GM12878 (cell line): ENCODE measurements at regions not wholly inside any gene's neighbourhood (a gene's known extent, or its start where the extent isn't known, plus 50 kb on each side); places are given as distances from the start of the nearest gene placed in this dataset.

Source experiments
- BACH1 ChIP-seq: fragments of 450-650 bp; IDR thresholded peaks from 2 replicates; pipeline ENCODE4 v1.6.1; 2017; ENCODE audit warnings: mild to moderate bottlenecking, borderline replicate concordance
- NR2C2 ChIP-seq: IDR thresholded peaks from 2 replicates; pipeline ENCODE4 v1.6.1; 2011; ENCODE audit warnings: borderline replicate concordance, low read depth; ENCODE audit not compliant: control insufficient read depth, insufficient read length
- TF ChIP-seq, protein P1 (sequence below), 3 experiments: IDR thresholded peaks in 2 of 3; conservative IDR thresholded peaks in 1 of 3; 2 replicates each; pipeline ENCODE4 v1.5.1; 2011; ENCODE audit warnings: low read depth in 3 of 3, low read length in 3 of 3, mild to moderate bottlenecking in 3 of 3, control low read depth in 2 of 3, moderate library complexity in 2 of 3, inconsistent platforms in 1 of 3, mixed read lengths in 1 of 3; ENCODE audit not compliant: control insufficient read depth in 2 of 3, insufficient read depth in 1 of 3; ENCODE audit errors: extremely low read depth in 1 of 3

DNA sequence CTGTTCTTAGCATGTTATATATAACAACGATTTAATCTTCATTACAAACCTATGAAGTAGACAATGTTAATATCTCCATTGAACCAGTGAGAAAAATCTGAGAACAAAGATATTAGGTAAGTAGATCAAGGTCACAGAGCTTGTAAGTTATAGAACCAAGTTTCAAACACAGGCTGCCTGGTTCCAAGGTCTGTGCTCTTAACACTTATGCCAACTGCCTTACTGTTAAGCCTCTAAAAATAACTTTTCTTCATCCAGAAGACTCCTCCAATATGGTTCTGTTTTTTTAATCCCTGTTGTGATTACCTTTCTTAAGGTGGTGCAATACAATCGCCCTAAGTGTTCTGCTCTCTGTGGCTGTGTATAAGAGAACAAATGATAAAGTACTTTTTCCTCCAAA is 282.0 kb upstream of the GRID2 start:
- TF ChIP-seq, protein P1, sequence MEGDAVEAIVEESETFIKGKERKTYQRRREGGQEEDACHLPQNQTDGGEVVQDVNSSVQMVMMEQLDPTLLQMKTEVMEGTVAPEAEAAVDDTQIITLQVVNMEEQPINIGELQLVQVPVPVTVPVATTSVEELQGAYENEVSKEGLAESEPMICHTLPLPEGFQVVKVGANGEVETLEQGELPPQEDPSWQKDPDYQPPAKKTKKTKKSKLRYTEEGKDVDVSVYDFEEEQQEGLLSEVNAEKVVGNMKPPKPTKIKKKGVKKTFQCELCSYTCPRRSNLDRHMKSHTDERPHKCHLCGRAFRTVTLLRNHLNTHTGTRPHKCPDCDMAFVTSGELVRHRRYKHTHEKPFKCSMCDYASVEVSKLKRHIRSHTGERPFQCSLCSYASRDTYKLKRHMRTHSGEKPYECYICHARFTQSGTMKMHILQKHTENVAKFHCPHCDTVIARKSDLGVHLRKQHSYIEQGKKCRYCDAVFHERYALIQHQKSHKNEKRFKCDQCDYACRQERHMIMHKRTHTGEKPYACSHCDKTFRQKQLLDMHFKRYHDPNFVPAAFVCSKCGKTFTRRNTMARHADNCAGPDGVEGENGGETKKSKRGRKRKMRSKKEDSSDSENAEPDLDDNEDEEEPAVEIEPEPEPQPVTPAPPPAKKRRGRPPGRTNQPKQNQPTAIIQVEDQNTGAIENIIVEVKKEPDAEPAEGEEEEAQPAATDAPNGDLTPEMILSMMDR (IDR thresholded peaks at IDR 0.05 in 2 of 3, conservative IDR thresholded peaks at IDR 0.05 in 1 of 3; ENCODE audit: control insufficient read depth in 2 of 3, extremely low read depth in 1 of 3, insufficient read depth in 1 of 3, low read depth in 3 of 3, low read length in 3 of 3): no peak
- TF ChIP-seq NR2C2 (no peak), BACH1 (no peak)
